ENCODE measurements at regions not wholly inside any gene's neighbourhood (a gene's known extent, or its start where the extent isn't known, plus 50 kb on each side); places are given as distances from the start of the nearest gene placed in this dataset.

- no peak for DNase-seq (ENCODE audit: low spot score)
Measured at GRCh38 chr16:61596655-61597054, 439.6 kb downstream of the CDH8 start.

GRCh38 chr16:61595605-61596004 is 440.6 kb downstream of the CDH8 start:
- DNase-seq (ENCODE audit: low spot score) = no peak

- DNase-seq (ENCODE audit: low spot score) = no peak
Measured at GRCh38 chr16:61590577-61590976, 445.7 kb downstream of the CDH8 start.

- no peak for DNase-seq (ENCODE audit: low spot score)
Measured at GRCh38 chr16:61587526-61587925, 448.7 kb downstream of the CDH8 start.

- no peak for DNase-seq (ENCODE audit: low spot score)
Measured at GRCh38 chr16:61581417-61582046, 454.7 kb downstream of the CDH8 start.

GRCh38 chr16:61580579-61580978 is 455.7 kb downstream of the CDH8 start:
- DNase-seq (ENCODE audit: low spot score) = no peak

- no peak for DNase-seq (ENCODE audit: low spot score)
Measured at GRCh38 chr16:61579195-61579594, 457.0 kb downstream of the CDH8 start.

- DNase-seq (ENCODE audit: low spot score) = no peak
Measured at GRCh38 chr16:61576476-61576875, 459.8 kb downstream of the CDH8 start.

- no peak for DNase-seq (ENCODE audit: low spot score)
Measured at GRCh38 chr16:61575617-61576016, 460.6 kb downstream of the CDH8 start.

GRCh38 chr16:61569028-61569427 is 467.2 kb downstream of the CDH8 start:
- DNase-seq (ENCODE audit: low spot score) = no peak

GRCh38 chr16:61564716-61565115 is 471.5 kb downstream of the CDH8 start:
- DNase-seq (ENCODE audit: low spot score) = no peak

GRCh38 chr16:61555718-61556441 is 480.4 kb downstream of the CDH8 start:
- no peak for DNase-seq (ENCODE audit: low spot score)

GRCh38 chr16:61549327-61549726 is 486.9 kb downstream of the CDH8 start:
- DNase-seq (ENCODE audit: low spot score) = no peak

- no peak for DNase-seq (ENCODE audit: low spot score)
Measured at GRCh38 chr16:61547626-61548025, 488.6 kb downstream of the CDH8 start.

GRCh38 chr16:61544165-61544564 is 492.1 kb downstream of the CDH8 start:
- no peak for DNase-seq (ENCODE audit: low spot score)

GRCh38 chr16:61540216-61540615 is 496.0 kb downstream of the CDH8 start:
- no peak for DNase-seq (ENCODE audit: low spot score)

GRCh38 chr16:61530697-61531096 is 505.5 kb downstream of the CDH8 start:
- no peak for DNase-seq (ENCODE audit: low spot score)

GRCh38 chr16:61500851-61501250 is 535.4 kb downstream of the CDH8 start:
- no peak for DNase-seq (ENCODE audit: low spot score)

- no peak for DNase-seq (ENCODE audit: low spot score)
Measured at GRCh38 chr16:61480250-61480649, 556.0 kb downstream of the CDH8 start.

GRCh38 chr16:61471737-61472136 is 564.5 kb downstream of the CDH8 start:
- DNase-seq (ENCODE audit: low spot score) = no peak

GRCh38 chr16:61471023-61471422 is 565.2 kb downstream of the CDH8 start:
- no peak for DNase-seq (ENCODE audit: low spot score)

- DNase-seq (ENCODE audit: low spot score) = no peak
Measured at GRCh38 chr16:61465285-61465684, 571.0 kb downstream of the CDH8 start.

- DNase-seq (ENCODE audit: low spot score) = no peak
Measured at GRCh38 chr16:61460020-61460419, 576.2 kb downstream of the CDH8 start.

- DNase-seq (ENCODE audit: low spot score) = no peak
Measured at GRCh38 chr16:61435346-61435745, 600.9 kb downstream of the CDH8 start.

All from ecto neural progenitor cell (in vitro differentiated cells).